ENCODE measurements at regions not wholly inside any gene's neighbourhood (a gene's known extent, or its start where the extent isn't known, plus 50 kb on each side); places are given as distances from the start of the nearest gene placed in this dataset.

GRCh38 chr9:13689925-13690324 is 410.4 kb upstream of the MPDZ start:
- Histone ChIP-seq H3K4me3 (no peak overlapping the region), H3K27ac (no peak overlapping the region), H3K9me3 (peaks cover 0 to 4% (median 2%) of the 10 kb centered on the region in 4 donors), H3K4me1 (no peaks in the 10 kb centered on the region), H3K36me3 (no peaks in the 10 kb centered on the region), H3K27me3 (no peaks in the 10 kb centered on the region)
- 48 to 70% (median 57%) methylated on average over 2 of the region's 2 CpGs for WGBS, 5 donors
- TF ChIP-seq POLR2AphosphoS5 (IDR thresholded peaks at IDR 0.05), result no peak
- TF ChIP-seq POLR2A (IDR thresholded peaks at IDR 0.05), result no peak
- TF ChIP-seq EP300 (IDR thresholded peaks at IDR 0.05), result no peak
- TF ChIP-seq, protein P1, sequence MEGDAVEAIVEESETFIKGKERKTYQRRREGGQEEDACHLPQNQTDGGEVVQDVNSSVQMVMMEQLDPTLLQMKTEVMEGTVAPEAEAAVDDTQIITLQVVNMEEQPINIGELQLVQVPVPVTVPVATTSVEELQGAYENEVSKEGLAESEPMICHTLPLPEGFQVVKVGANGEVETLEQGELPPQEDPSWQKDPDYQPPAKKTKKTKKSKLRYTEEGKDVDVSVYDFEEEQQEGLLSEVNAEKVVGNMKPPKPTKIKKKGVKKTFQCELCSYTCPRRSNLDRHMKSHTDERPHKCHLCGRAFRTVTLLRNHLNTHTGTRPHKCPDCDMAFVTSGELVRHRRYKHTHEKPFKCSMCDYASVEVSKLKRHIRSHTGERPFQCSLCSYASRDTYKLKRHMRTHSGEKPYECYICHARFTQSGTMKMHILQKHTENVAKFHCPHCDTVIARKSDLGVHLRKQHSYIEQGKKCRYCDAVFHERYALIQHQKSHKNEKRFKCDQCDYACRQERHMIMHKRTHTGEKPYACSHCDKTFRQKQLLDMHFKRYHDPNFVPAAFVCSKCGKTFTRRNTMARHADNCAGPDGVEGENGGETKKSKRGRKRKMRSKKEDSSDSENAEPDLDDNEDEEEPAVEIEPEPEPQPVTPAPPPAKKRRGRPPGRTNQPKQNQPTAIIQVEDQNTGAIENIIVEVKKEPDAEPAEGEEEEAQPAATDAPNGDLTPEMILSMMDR (IDR thresholded peaks at IDR 0.05), result no peak
- intact Hi-C loops (cut with DNase I; ENCODE audit: low total_unique reads), result no loop called here
- no peak for DNase-seq

DNA sequence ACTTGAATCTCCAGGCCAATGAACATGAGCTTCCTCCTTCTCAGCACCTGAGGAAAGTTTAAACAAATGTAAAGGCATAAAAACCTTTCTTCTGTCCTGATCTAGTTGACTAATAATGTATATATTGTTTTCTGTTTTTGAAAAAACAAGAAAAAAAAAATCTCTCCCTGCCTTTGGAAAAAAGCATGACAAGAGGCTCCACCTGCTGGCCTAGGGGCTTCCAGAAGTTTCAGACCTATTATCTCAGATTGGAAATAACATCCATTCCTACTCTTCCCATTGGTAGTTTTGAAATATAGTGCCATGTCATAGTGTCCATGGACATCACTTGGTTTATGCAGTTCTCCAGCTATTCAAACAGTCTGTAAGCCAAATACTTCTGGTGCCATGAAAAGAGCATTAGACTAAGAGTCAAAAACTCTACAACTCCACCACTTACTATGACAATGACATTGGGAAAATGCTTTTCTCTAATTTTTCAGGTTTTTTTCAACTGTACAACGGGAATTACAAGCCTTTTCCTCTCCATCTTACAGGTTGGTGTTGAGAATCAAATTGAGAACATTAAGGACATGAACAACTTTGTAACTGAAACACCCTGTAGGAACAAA is 409.6 kb upstream of the MPDZ start:
- intact Hi-C loops (cut with DNase I; ENCODE audit: low total_unique reads), result no loop called here
- H3K27ac ChIP-seq, result no peak overlapping the region
- 58 to 86% (median 69%) methylated on average over 1 of the region's 1 CpG for WGBS, 5 donors

GRCh38 chr9:13688223-13688989 is 408.9 kb upstream of the MPDZ start:
- H3K4me3 ChIP-seq, result no peak overlapping the region
- no peaks in the 10 kb centered on the region for H3K4me1 ChIP-seq
- DNase-seq, result no peak
- intact Hi-C loops (cut with DNase I; ENCODE audit: low total_unique reads), result no loop called here
- H3K27ac ChIP-seq, result no peak overlapping the region
- H3K9me3 ChIP-seq, result peaks cover 0 to 4% (median 2%) of the 10 kb centered on the region in 4 donors
- WGBS, 5 donors, result 61 to 71% (median 69%) methylated on average over 4 of the region's 4 CpGs
- no peaks in the 10 kb centered on the region for H3K27me3 ChIP-seq
- TF ChIP-seq POLR2AphosphoS5 (IDR thresholded peaks at IDR 0.05), result no peak
- no peak for TF ChIP-seq EP300 (IDR thresholded peaks at IDR 0.05)
- TF ChIP-seq, protein P1 (IDR thresholded peaks at IDR 0.05), result no peak
- no peak for TF ChIP-seq POLR2A (IDR thresholded peaks at IDR 0.05)
- no peaks in the 10 kb centered on the region for H3K36me3 ChIP-seq

More for the DNA sequence above, 409.6 kb upstream of the MPDZ start:
- H3K4me1 ChIP-seq, result no peaks in the 10 kb centered on the region
- peak in 1 of 2 donors; percentile 30 for DNase-seq
- no peak for TF ChIP-seq POLR2A (IDR thresholded peaks at IDR 0.05)
- no peak for TF ChIP-seq POLR2AphosphoS5 (IDR thresholded peaks at IDR 0.05)
- no peak for TF ChIP-seq EP300 (IDR thresholded peaks at IDR 0.05)
- TF ChIP-seq, protein P1 (IDR thresholded peaks at IDR 0.05), result no peak
- H3K4me3 ChIP-seq, result no peak overlapping the region
- H3K36me3 ChIP-seq, result no peaks in the 10 kb centered on the region
- H3K9me3 ChIP-seq, result peaks cover 0 to 4% (median 2%) of the 10 kb centered on the region in 4 donors
- no peaks in the 10 kb centered on the region for H3K27me3 ChIP-seq

DNA sequence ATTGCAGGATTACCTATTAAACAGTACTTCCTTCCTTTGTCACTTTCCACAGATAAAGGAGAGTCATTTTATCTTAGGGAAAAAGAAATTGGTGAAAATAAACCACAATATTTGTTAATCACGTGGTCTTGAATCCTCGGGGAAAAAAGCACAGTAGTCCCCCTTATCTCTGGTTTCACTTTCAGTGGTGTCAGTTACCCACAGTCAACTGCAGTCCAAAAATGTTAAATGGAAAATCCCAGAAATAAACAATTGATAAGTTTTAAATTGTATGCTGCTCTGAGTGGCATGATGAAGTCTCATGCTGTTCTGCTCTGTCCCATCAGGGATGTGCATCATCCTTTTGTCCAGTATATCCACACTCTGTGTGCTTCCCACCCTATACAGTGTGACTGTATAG is 405.2 kb upstream of the MPDZ start:
- DNase-seq, result no peak
- H3K27ac ChIP-seq, result no peak overlapping the region
- H3K4me1 ChIP-seq, result no peaks in the 10 kb centered on the region
- no peak overlapping the region for H3K4me3 ChIP-seq
- intact Hi-C loops (cut with DNase I; ENCODE audit: low total_unique reads), result no loop called here
- no peaks in the 10 kb centered on the region for H3K36me3 ChIP-seq
- no peaks in the 10 kb centered on the region for H3K27me3 ChIP-seq
- TF ChIP-seq POLR2A (IDR thresholded peaks at IDR 0.05), result no peak
- TF ChIP-seq POLR2AphosphoS5 (IDR thresholded peaks at IDR 0.05), result no peak
- TF ChIP-seq, protein P1 (IDR thresholded peaks at IDR 0.05), result no peak
- TF ChIP-seq EP300 (IDR thresholded peaks at IDR 0.05), result no peak
- 11 to 20% (median 16%) methylated on average over 2 of the region's 2 CpGs for WGBS, 5 donors
- peaks cover 0 to 12% (median 2%) of the 10 kb centered on the region in 4 donors for H3K9me3 ChIP-seq

All from stomach (tissue), 8 donors.